ENCODE measurements at regions not wholly inside any gene's neighbourhood (a gene's known extent, or its start where the extent isn't known, plus 50 kb on each side); places are given as distances from the start of the nearest gene placed in this dataset.

DNA sequence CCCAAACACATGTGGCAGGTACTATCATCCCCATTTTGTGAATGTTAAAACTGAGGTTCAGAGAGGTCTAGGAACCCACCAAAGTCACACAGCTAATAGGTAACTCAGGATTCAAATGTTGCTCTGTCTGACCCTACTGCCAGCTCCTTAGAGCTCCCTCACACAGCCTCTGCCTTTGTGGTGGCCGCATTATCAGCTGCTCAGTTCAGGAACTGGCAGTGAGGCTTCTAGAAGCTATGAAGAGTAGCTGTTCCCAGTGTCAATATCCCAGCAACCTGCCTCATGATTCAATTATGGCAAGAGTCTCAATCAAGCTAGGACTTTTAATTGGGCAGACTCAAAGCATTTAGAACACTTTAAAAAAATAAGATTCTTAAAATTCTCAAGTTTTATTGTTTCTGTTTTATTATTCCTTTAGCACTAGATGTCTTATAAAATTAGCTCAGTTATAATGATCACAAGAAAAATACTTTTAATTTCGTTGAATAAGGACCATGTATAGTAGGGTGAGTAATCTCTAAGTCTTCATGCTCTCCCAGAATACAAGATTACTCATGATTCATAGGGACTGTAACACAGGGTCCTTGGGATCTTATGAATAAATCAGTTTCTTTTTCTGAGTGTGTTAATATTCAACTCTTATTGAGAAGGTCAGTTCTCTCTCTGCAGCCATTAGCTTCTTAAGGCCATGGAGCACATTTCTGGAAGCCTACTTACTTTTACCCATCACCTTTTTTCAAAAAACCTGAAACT lies 342.7 kb downstream of the RND3 start:
- WGBS, 2 experiments = 86 to 92% methylated on average over 1 to 2 of the region's 2 CpGs
- no peaks in the 10 kb centered on the region for H3K4me1 ChIP-seq (ENCODE audit: control insufficient read depth, insufficient read depth, low read length)
- H3K36me3 ChIP-seq (ENCODE audit: control insufficient read depth, insufficient read depth, low read length) = peaks cover 4% of the 10 kb centered on the region
- no peaks in the 10 kb centered on the region for H3K27me3 ChIP-seq (ENCODE audit: control insufficient read depth, insufficient read depth, low read length, poor library complexity, severe bottlenecking)
- no peaks in the 10 kb centered on the region for H3K9me3 ChIP-seq (ENCODE audit: control insufficient read depth, low read length)
- H3K4me3 ChIP-seq (ENCODE audit: insufficient read depth, low read depth, low read length) = no peak overlapping the region
- no peak overlapping the region for H3K27ac ChIP-seq (ENCODE audit: insufficient read depth, low read depth, low read length, poor library complexity, severe bottlenecking)

DNA sequence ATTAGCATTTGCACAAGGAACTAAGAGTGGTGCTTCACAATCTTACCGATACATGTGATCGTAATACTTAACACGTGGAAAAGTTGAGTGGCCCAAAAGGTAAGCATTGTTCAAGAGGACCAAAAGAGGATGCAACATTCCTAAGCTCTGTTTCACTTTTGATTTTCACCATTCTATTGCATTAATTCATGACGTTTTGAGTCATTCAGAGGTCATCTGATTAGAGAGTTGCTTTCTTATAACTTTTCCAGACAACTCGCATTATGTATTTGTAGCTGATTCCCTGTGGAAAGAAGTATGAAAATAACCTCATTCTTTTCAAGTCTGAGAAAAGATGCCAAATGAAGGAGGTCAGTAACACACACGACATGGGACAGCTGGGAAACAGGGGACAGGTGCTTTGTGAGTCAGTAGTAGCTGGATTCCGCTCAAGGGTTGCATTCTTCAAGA lies 344.4 kb downstream of the RND3 start:
- peaks cover 4% of the 10 kb centered on the region for H3K36me3 ChIP-seq (ENCODE audit: control insufficient read depth, insufficient read depth, low read length)
- H3K4me1 ChIP-seq (ENCODE audit: control insufficient read depth, insufficient read depth, low read length) = no peaks in the 10 kb centered on the region
- H3K4me3 ChIP-seq (ENCODE audit: insufficient read depth, low read depth, low read length) = no peak overlapping the region
- H3K27me3 ChIP-seq (ENCODE audit: control insufficient read depth, insufficient read depth, low read length, poor library complexity, severe bottlenecking) = no peaks in the 10 kb centered on the region
- WGBS, 2 experiments = 95 to 98% methylated on average over 5 to 6 of the region's 7 CpGs
- H3K9me3 ChIP-seq (ENCODE audit: control insufficient read depth, low read length) = no peaks in the 10 kb centered on the region
- no peak overlapping the region for H3K27ac ChIP-seq (ENCODE audit: insufficient read depth, low read depth, low read length, poor library complexity, severe bottlenecking)

DNA sequence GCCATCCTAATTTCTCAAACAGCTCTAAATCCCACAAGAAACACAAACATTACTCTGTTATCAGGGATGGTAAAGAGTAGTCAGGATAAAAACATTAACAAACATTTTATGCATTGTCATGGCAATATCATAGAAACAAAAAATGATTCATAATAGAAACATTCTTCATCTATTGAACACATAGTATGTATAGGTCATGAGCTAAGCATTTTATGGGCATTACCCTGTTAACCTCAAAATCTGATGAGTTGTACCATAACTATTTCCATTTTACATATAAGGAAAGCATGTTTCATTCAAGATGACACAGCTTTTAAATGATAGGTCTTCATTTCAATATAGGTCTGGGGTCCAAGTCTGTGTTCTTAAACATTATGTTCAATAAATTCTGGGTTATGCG lies 344.9 kb downstream of the RND3 start:
- WGBS, 2 experiments = 100% methylated on average over 1 of the region's 1 CpG; no CpG with 5 or more reads in 1 of the 2 experiments
- no peaks in the 10 kb centered on the region for H3K4me1 ChIP-seq (ENCODE audit: control insufficient read depth, insufficient read depth, low read length)
- H3K36me3 ChIP-seq (ENCODE audit: control insufficient read depth, insufficient read depth, low read length) = peaks cover 4% of the 10 kb centered on the region
- H3K27me3 ChIP-seq (ENCODE audit: control insufficient read depth, insufficient read depth, low read length, poor library complexity, severe bottlenecking) = no peaks in the 10 kb centered on the region
- H3K4me3 ChIP-seq (ENCODE audit: insufficient read depth, low read depth, low read length) = no peak overlapping the region
- no peaks in the 10 kb centered on the region for H3K9me3 ChIP-seq (ENCODE audit: control insufficient read depth, low read length)
- no peak overlapping the region for H3K27ac ChIP-seq (ENCODE audit: insufficient read depth, low read depth, low read length, poor library complexity, severe bottlenecking)

- 50 to 69% methylated on average over 2 to 4 of the region's 4 CpGs for WGBS, 2 experiments
These were observed 346.1 kb downstream of the RND3 start for GRCh38 chr2:150141226-150142001.

DNA sequence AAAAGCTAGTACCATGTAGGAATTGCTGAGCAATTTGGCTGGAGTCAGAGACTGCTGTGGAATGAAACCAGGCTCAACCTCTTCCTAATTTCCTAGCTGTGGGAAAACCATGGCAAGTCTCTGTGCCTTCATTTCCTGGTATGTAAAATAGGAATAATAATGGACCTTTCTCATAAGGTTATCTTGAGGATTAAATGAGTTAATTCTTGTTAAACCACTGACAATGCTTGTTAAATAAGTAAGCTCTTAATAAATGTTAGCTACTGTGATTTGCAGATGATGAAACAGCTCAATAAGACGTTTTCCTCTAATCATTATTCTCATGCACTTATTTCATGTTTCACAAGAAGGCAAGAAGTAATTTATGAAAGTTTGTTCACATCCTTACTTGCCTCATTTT lies 346.7 kb downstream of the RND3 start:
- Histone ChIP-seq H3K4me1 (ENCODE audit: control insufficient read depth, insufficient read depth, low read length) (no peaks in the 10 kb centered on the region), H3K27ac (ENCODE audit: insufficient read depth, low read depth, low read length, poor library complexity, severe bottlenecking) (no peak overlapping the region), H3K9me3 (ENCODE audit: control insufficient read depth, low read length) (no peaks in the 10 kb centered on the region), H3K27me3 (ENCODE audit: control insufficient read depth, insufficient read depth, low read length, poor library complexity, severe bottlenecking) (no peaks in the 10 kb centered on the region), H3K4me3 (ENCODE audit: insufficient read depth, low read depth, low read length) (no peak overlapping the region), H3K36me3 (ENCODE audit: control insufficient read depth, insufficient read depth, low read length) (no peaks in the 10 kb centered on the region)
- 89% methylated on average over 1 of the region's 1 CpG; no CpG with 5 or more reads in 1 of the 2 experiments for WGBS, 2 experiments

More at GRCh38 chr2:150141226-150142001, 346.1 kb downstream of the RND3 start:
- H3K9me3 ChIP-seq (ENCODE audit: control insufficient read depth, low read length) = no peaks in the 10 kb centered on the region
- no peaks in the 10 kb centered on the region for H3K4me1 ChIP-seq (ENCODE audit: control insufficient read depth, insufficient read depth, low read length)
- H3K27me3 ChIP-seq (ENCODE audit: control insufficient read depth, insufficient read depth, low read length, poor library complexity, severe bottlenecking) = no peaks in the 10 kb centered on the region
- H3K36me3 ChIP-seq (ENCODE audit: control insufficient read depth, insufficient read depth, low read length) = no peaks in the 10 kb centered on the region
- no peak overlapping the region for H3K4me3 ChIP-seq (ENCODE audit: insufficient read depth, low read depth, low read length)
- H3K27ac ChIP-seq (ENCODE audit: insufficient read depth, low read depth, low read length, poor library complexity, severe bottlenecking) = no peak overlapping the region

- Histone ChIP-seq H3K4me1 (ENCODE audit: control insufficient read depth, insufficient read depth, low read length) (no peaks in the 10 kb centered on the region), H3K4me3 (ENCODE audit: insufficient read depth, low read depth, low read length) (no peak overlapping the region), H3K9me3 (ENCODE audit: control insufficient read depth, low read length) (no peaks in the 10 kb centered on the region), H3K36me3 (ENCODE audit: control insufficient read depth, insufficient read depth, low read length) (no peaks in the 10 kb centered on the region), H3K27ac (ENCODE audit: insufficient read depth, low read depth, low read length, poor library complexity, severe bottlenecking) (no peak overlapping the region), H3K27me3 (ENCODE audit: control insufficient read depth, insufficient read depth, low read length, poor library complexity, severe bottlenecking) (no peaks in the 10 kb centered on the region)
- 93 to 94% methylated on average over 4 of the region's 4 CpGs for WGBS, 2 experiments
These were observed 348.9 kb downstream of the RND3 start for GRCh38 chr2:150138587-150138986.

DNA sequence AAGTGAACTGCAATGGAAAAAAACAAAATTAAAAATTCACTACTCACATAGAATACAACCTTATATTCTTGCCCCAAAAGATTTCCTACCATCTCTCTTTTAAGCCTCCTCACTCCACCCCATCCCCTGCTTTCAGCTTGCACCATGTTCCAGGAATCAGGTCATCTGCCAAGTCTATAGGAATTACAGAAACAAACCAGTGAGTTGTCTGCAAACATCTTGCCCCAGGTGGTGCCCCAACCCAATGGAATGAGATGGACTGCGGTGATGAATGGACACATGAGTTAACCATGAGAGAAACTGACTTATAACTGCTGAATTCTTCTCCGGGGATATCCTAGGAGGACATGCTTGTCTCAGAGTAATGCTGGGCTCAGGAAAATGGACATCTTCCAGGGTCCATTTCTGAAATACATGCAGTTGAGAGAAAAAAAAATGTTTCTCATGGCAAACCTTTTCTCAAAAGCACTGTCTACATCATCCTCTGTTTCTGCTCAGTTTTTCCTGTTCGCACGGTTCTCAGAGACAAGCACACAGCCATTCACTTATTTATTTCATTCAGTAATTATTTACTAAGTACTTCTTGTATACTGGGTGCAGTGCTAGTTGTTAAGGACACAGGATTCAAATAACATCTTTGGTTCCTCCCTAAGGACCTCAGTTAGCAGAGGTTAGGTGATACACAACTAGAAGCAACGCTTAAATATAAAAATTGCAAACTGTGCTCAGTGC lies 350.0 kb downstream of the RND3 start:
- WGBS, 2 experiments = 92 to 94% methylated on average over 4 to 5 of the region's 5 CpGs
- H3K27me3 ChIP-seq (ENCODE audit: control insufficient read depth, insufficient read depth, low read length, poor library complexity, severe bottlenecking) = no peaks in the 10 kb centered on the region
- H3K36me3 ChIP-seq (ENCODE audit: control insufficient read depth, insufficient read depth, low read length) = no peaks in the 10 kb centered on the region
- no peak overlapping the region for H3K27ac ChIP-seq (ENCODE audit: insufficient read depth, low read depth, low read length, poor library complexity, severe bottlenecking)
- H3K4me3 ChIP-seq (ENCODE audit: insufficient read depth, low read depth, low read length) = no peak overlapping the region
- no peaks in the 10 kb centered on the region for H3K9me3 ChIP-seq (ENCODE audit: control insufficient read depth, low read length)
- no peaks in the 10 kb centered on the region for H3K4me1 ChIP-seq (ENCODE audit: control insufficient read depth, insufficient read depth, low read length)

- Histone ChIP-seq H3K4me3 (ENCODE audit: insufficient read depth, low read depth, low read length) (no peak overlapping the region), H3K4me1 (ENCODE audit: control insufficient read depth, insufficient read depth, low read length) (no peaks in the 10 kb centered on the region), H3K27ac (ENCODE audit: insufficient read depth, low read depth, low read length, poor library complexity, severe bottlenecking) (no peak overlapping the region), H3K27me3 (ENCODE audit: control insufficient read depth, insufficient read depth, low read length, poor library complexity, severe bottlenecking) (no peaks in the 10 kb centered on the region), H3K9me3 (ENCODE audit: control insufficient read depth, low read length) (no peaks in the 10 kb centered on the region), H3K36me3 (ENCODE audit: control insufficient read depth, insufficient read depth, low read length) (no peaks in the 10 kb centered on the region)
- 94 to 95% methylated on average over 5 to 6 of the region's 7 CpGs for WGBS, 2 experiments
These were observed 350.6 kb downstream of the RND3 start for GRCh38 chr2:150136893-150137292.

DNA sequence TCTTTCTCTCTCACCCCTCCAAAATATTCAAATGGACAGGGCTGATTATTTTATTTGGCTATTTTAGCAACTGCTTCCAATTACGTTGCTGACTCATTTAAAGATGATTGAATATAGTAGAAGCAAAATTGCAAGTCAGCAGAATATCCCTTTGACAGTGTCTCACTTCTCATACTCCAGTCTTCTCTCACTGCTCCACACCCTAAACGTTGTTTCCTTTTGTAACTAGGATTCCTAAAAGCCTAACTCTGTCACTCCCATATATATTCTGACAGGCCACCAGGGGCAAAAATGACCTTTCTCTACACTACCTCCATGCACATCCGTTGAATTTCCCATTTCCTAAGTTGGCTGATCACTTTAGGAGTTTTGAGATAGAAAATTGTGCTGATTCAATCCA lies 351.1 kb downstream of the RND3 start:
- no peak overlapping the region for H3K27ac ChIP-seq (ENCODE audit: insufficient read depth, low read depth, low read length, poor library complexity, severe bottlenecking)
- 83 to 90% methylated on average over 3 of the region's 3 CpGs for WGBS, 2 experiments

More for the DNA sequence above, 351.1 kb downstream of the RND3 start:
- Histone ChIP-seq H3K9me3 (ENCODE audit: control insufficient read depth, low read length) (no peaks in the 10 kb centered on the region), H3K36me3 (ENCODE audit: control insufficient read depth, insufficient read depth, low read length) (no peaks in the 10 kb centered on the region), H3K4me3 (ENCODE audit: insufficient read depth, low read depth, low read length) (no peak overlapping the region), H3K27me3 (ENCODE audit: control insufficient read depth, insufficient read depth, low read length, poor library complexity, severe bottlenecking) (no peaks in the 10 kb centered on the region), H3K4me1 (ENCODE audit: control insufficient read depth, insufficient read depth, low read length) (no peaks in the 10 kb centered on the region)

Measured in ectodermal cell (in vitro differentiated cells).